ENCODE measurements at regions not wholly inside any gene's neighbourhood (a gene's known extent, or its start where the extent isn't known, plus 50 kb on each side); places are given as distances from the start of the nearest gene placed in this dataset.
"Not testable (repeated sequence)": the region's sequence is repeated elsewhere in the genome, so short reads cannot be mapped to it uniquely, and the experiment has no call there.

GRCh38 chr3:8170971-8171508 lies 330.6 kb upstream of the LMCD1 start:
- no peaks in the 10 kb centered on the region for H3K36me3 ChIP-seq
- no peak overlapping the region for H3K27ac ChIP-seq
- intact Hi-C loops (cut with DNase I; ENCODE audit: low total_unique reads): no loop called here
- H3K4me1 ChIP-seq: no peaks in the 10 kb centered on the region
- H3K4me3 ChIP-seq: no peak overlapping the region
- no peaks in the 10 kb centered on the region for H3K27me3 ChIP-seq
- TF ChIP-seq POLR2AphosphoS5 (IDR thresholded peaks at IDR 0.05) (no peak), POLR2A (IDR thresholded peaks at IDR 0.05) (no peak)
- peaks cover 0 to 5% of the 10 kb centered on the region in 2 donors for H3K9me3 ChIP-seq
- no peak for DNase-seq (ENCODE audit: low spot score in 2 of 2)

GRCh38 chr3:8173892-8174291 lies 327.7 kb upstream of the LMCD1 start:
- TF ChIP-seq POLR2A (IDR thresholded peaks at IDR 0.05) (no peak), POLR2AphosphoS5 (IDR thresholded peaks at IDR 0.05) (no peak)
- H3K4me3 ChIP-seq: no peak overlapping the region
- DNase-seq (ENCODE audit: low spot score in 2 of 2): no peak
- no peaks in the 10 kb centered on the region for H3K27me3 ChIP-seq
- no peak overlapping the region for H3K27ac ChIP-seq
- intact Hi-C loops (cut with DNase I; ENCODE audit: low total_unique reads): no loop called here
- H3K36me3 ChIP-seq: no peaks in the 10 kb centered on the region
- H3K9me3 ChIP-seq: no peaks in the 10 kb centered on the region
- H3K4me1 ChIP-seq: no peaks in the 10 kb centered on the region

- not testable (repeated sequence) for H3K4me3 ChIP-seq; H3K27me3 ChIP-seq; H3K4me1 ChIP-seq; H3K36me3 ChIP-seq; H3K27ac ChIP-seq; DNase-seq (ENCODE audit: low spot score in 2 of 2); H3K9me3 ChIP-seq
- intact Hi-C loops (cut with DNase I; ENCODE audit: low total_unique reads): loop anchor here (5.0 kb wide), 1 partner anchor 420 kb away; no protein-coding TSS in a partner anchor
These were observed 324.7 kb upstream of the LMCD1 start for GRCh38 chr3:8176759-8177483.

- not testable (repeated sequence) for H3K4me1 ChIP-seq; H3K36me3 ChIP-seq; DNase-seq (ENCODE audit: low spot score in 2 of 2); H3K27ac ChIP-seq; H3K9me3 ChIP-seq; H3K27me3 ChIP-seq; H3K4me3 ChIP-seq
- intact Hi-C loops (cut with DNase I; ENCODE audit: low total_unique reads): loop anchor here (5.0 kb wide), 1 partner anchor 421 kb away; no protein-coding TSS in a partner anchor
These were observed 323.1 kb upstream of the LMCD1 start for GRCh38 chr3:8178516-8178915.

- Histone ChIP-seq H3K27ac (no peak overlapping the region), H3K27me3 (no peaks in the 10 kb centered on the region), H3K9me3 (no peaks in the 10 kb centered on the region), H3K4me3 (no peak overlapping the region), H3K4me1 (no peaks in the 10 kb centered on the region), H3K36me3 (no peaks in the 10 kb centered on the region)
- TF ChIP-seq POLR2A (IDR thresholded peaks at IDR 0.05) (no peak), POLR2AphosphoS5 (IDR thresholded peaks at IDR 0.05) (no peak), CTCF (IDR thresholded peaks at IDR 0.05) (no peak)
- no peak for DNase-seq (ENCODE audit: low spot score in 2 of 2)
- intact Hi-C loops (cut with DNase I; ENCODE audit: low total_unique reads): no loop called here
These were observed 318.7 kb upstream of the LMCD1 start for GRCh38 chr3:8182904-8183303.

GRCh38 chr3:8183627-8184026 lies 318.0 kb upstream of the LMCD1 start:
- TF ChIP-seq POLR2A (IDR thresholded peaks at IDR 0.05) (no peak), CTCF (IDR thresholded peaks at IDR 0.05) (no peak), POLR2AphosphoS5 (IDR thresholded peaks at IDR 0.05) (no peak)
- Histone ChIP-seq H3K9me3 (no peaks in the 10 kb centered on the region), H3K36me3 (no peaks in the 10 kb centered on the region), H3K27me3 (no peaks in the 10 kb centered on the region), H3K4me3 (no peak overlapping the region), H3K4me1 (no peaks in the 10 kb centered on the region), H3K27ac (no peak overlapping the region)
- DNase-seq (ENCODE audit: low spot score in 2 of 2): no peak
- intact Hi-C loops (cut with DNase I; ENCODE audit: low total_unique reads): no loop called here

GRCh38 chr3:8186213-8186612 lies 315.4 kb upstream of the LMCD1 start:
- intact Hi-C loops (cut with DNase I; ENCODE audit: low total_unique reads): no loop called here
- no peak for TF ChIP-seq POLR2A (IDR thresholded peaks at IDR 0.05)
- TF ChIP-seq CTCF (IDR thresholded peaks at IDR 0.05): no peak
- TF ChIP-seq POLR2AphosphoS5 (IDR thresholded peaks at IDR 0.05): no peak
- H3K27ac ChIP-seq: no peak overlapping the region
- no peaks in the 10 kb centered on the region for H3K27me3 ChIP-seq
- H3K36me3 ChIP-seq: no peaks in the 10 kb centered on the region
- no peaks in the 10 kb centered on the region for H3K9me3 ChIP-seq
- no peaks in the 10 kb centered on the region for H3K4me1 ChIP-seq
- H3K4me3 ChIP-seq: no peak overlapping the region
- DNase-seq (ENCODE audit: low spot score in 2 of 2): no peak
